ENCODE measurements at regions not wholly inside any gene's neighbourhood (a gene's known extent, or its start where the extent isn't known, plus 50 kb on each side); places are given as distances from the start of the nearest gene placed in this dataset.

GRCh38 chr10:36500266-36500665 lies 625.1 kb upstream of the ANKRD30A start:
- TF ChIP-seq CTCF (IDR thresholded peaks at IDR 0.05; ENCODE audit: insufficient read depth, low read depth, low read length) = no peak
- no peak for TF ChIP-seq EZH2 (IDR thresholded peaks at IDR 0.05; ENCODE audit: insufficient read depth, low read length)

Data from astrocyte (in vitro differentiated cells and primary cell).